ENCODE measurements at regions not wholly inside any gene's neighbourhood (a gene's known extent, or its start where the extent isn't known, plus 50 kb on each side); places are given as distances from the start of the nearest gene placed in this dataset.

DNA sequence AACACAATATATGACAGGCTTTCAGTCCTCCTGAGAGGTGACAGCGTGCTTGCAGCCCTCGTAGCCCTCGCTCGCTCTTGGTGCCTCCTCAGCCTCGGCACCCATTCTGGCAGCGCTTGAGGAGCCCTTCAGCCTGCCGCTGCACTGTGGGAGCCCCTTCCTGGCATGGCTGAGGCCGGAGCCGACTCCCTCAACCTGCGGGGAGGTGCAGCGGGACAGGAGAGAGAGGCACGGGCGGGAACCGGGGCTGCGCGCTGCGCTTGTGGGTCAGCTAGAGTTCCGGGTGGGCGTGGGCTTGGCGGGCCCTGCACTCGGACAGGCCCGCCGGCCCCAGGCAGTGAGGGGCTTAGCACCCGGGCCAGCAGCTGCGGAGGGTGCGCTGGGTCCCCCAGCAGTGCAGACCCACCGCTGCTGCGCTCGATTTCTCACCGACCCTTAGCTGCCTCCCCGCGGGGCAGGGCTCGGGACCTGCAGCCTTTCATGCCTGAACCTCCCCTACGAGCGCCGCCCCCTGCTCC, 60.4 kb upstream of the HRH1 start:
- FAIRE-seq (no peak), ATAC-seq (no peak)
- WGBS (ENCODE audit: insufficient coverage, insufficient replicate concordance, low lambda C conversion rate, missing lambda C conversion rate): 71% methylated on average over 32 of the region's 36 CpGs

GRCh38 chr3:11095932-11096265, 58.4 kb upstream of the HRH1 start:
- H3K9ac ChIP-seq (ENCODE audit: control insufficient read depth, insufficient read depth, low read length): no peak overlapping the region
- TF ChIP-seq, protein P1, sequence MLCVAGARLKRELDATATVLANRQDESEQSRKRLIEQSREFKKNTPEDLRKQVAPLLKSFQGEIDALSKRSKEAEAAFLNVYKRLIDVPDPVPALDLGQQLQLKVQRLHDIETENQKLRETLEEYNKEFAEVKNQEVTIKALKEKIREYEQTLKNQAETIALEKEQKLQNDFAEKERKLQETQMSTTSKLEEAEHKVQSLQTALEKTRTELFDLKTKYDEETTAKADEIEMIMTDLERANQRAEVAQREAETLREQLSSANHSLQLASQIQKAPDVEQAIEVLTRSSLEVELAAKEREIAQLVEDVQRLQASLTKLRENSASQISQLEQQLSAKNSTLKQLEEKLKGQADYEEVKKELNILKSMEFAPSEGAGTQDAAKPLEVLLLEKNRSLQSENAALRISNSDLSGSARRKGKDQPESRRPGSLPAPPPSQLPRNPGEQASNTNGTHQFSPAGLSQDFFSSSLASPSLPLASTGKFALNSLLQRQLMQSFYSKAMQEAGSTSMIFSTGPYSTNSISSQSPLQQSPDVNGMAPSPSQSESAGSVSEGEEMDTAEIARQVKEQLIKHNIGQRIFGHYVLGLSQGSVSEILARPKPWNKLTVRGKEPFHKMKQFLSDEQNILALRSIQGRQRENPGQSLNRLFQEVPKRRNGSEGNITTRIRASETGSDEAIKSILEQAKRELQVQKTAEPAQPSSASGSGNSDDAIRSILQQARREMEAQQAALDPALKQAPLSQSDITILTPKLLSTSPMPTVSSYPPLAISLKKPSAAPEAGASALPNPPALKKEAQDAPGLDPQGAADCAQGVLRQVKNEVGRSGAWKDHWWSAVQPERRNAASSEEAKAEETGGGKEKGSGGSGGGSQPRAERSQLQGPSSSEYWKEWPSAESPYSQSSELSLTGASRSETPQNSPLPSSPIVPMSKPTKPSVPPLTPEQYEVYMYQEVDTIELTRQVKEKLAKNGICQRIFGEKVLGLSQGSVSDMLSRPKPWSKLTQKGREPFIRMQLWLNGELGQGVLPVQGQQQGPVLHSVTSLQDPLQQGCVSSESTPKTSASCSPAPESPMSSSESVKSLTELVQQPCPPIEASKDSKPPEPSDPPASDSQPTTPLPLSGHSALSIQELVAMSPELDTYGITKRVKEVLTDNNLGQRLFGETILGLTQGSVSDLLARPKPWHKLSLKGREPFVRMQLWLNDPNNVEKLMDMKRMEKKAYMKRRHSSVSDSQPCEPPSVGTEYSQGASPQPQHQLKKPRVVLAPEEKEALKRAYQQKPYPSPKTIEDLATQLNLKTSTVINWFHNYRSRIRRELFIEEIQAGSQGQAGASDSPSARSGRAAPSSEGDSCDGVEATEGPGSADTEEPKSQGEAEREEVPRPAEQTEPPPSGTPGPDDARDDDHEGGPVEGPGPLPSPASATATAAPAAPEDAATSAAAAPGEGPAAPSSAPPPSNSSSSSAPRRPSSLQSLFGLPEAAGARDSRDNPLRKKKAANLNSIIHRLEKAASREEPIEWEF (IDR thresholded peaks at IDR 0.05; ENCODE audit: insufficient replicate concordance, low read depth, low read length): no peak
- TF ChIP-seq SP1 (IDR thresholded peaks at IDR 0.05; ENCODE audit: low read depth, low read length) (no peak), FOS (IDR thresholded peaks at IDR 0.05; ENCODE audit: borderline replicate concordance, extremely low read depth, insufficient read length) (no peak), MYC (IDR thresholded peaks at IDR 0.05; ENCODE audit: insufficient read depth, insufficient read length, insufficient replicate concordance, low read length, severe bottlenecking) (no peak), RUNX3 (IDR thresholded peaks at IDR 0.05; ENCODE audit: low read length) (no peak), KLF5 (IDR thresholded peaks at IDR 0.05; ENCODE audit: partially characterized antibody) (no peak), ETV6 (conservative IDR thresholded peaks at IDR 0.05 in 1 of 2, IDR thresholded peaks at IDR 0.05 in 1 of 2; ENCODE audit: borderline replicate concordance in 1 of 2, low read depth in 1 of 2) (no peak)

More for the DNA sequence above, 60.4 kb upstream of the HRH1 start:
- ChIA-PET CTCF (no interaction called here), POLR2A (no interaction called here), RAD21 (ENCODE audit: unreplicated experiment) (no interaction called here), SMC1A (ENCODE audit: uncharacterized antibody, unreplicated experiment) (interaction anchor here (0.9 kb wide), 1 partner anchor 12 kb away, joined by 3 read pairs; no protein-coding TSS in a partner anchor)
- peaks cover 0 to 2% of the 10 kb centered on the region in 2 experiments; a peak in 1 of 4 replicates for H3K27me3 ChIP-seq (replicated peaks in 1 of 2; ENCODE audit: control insufficient read depth in 2 of 2, insufficient read depth in 2 of 2, low read length in 1 of 2)
- H3K4me1 ChIP-seq (ENCODE audit: control insufficient read depth, insufficient read depth, low read length): no peaks in the 10 kb centered on the region
- H4K20me1 ChIP-seq (ENCODE audit: control insufficient read depth, insufficient read depth): no peaks in the 10 kb centered on the region
- no peaks in the 10 kb centered on the region for H3K9me3 ChIP-seq (replicated peaks; ENCODE audit: control insufficient read depth, insufficient read depth, low read length)
- no peak overlapping the region for H2AFZ ChIP-seq (ENCODE audit: control insufficient read depth, low read depth, low read length)
- no peak overlapping the region for H3K9ac ChIP-seq (ENCODE audit: control insufficient read depth, insufficient read depth, low read length)
- no peaks in the 10 kb centered on the region for H3K36me3 ChIP-seq (ENCODE audit: control insufficient read depth in 2 of 2, insufficient read depth in 2 of 2, low read length in 1 of 2)
- H3K79me2 ChIP-seq (ENCODE audit: control insufficient read depth, insufficient read depth, low read length): no peaks in the 10 kb centered on the region
- H3K4me3 ChIP-seq: no peak overlapping the region
- TF ChIP-seq MEF2A (IDR thresholded peaks at IDR 0.05; ENCODE audit: insufficient read depth, low read depth, low read length): no peak
- no peak for TF ChIP-seq STAT1 (conservative IDR thresholded peaks at IDR 0.05)
- TF ChIP-seq SMAD1 (IDR thresholded peaks at IDR 0.05; ENCODE audit: low read depth, partially characterized antibody): no peak
- no peak for TF ChIP-seq CHD2 (IDR thresholded peaks at IDR 0.05; ENCODE audit: borderline replicate concordance, low read depth, low read length)
- TF ChIP-seq BMI1 (IDR thresholded peaks at IDR 0.05; ENCODE audit: borderline replicate concordance): no peak
- no peak for TF ChIP-seq CBX5 (IDR thresholded peaks at IDR 0.05; ENCODE audit: low read depth)
- TF ChIP-seq, protein P2, sequence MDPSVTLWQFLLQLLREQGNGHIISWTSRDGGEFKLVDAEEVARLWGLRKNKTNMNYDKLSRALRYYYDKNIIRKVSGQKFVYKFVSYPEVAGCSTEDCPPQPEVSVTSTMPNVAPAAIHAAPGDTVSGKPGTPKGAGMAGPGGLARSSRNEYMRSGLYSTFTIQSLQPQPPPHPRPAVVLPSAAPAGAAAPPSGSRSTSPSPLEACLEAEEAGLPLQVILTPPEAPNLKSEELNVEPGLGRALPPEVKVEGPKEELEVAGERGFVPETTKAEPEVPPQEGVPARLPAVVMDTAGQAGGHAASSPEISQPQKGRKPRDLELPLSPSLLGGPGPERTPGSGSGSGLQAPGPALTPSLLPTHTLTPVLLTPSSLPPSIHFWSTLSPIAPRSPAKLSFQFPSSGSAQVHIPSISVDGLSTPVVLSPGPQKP (IDR thresholded peaks at IDR 0.05; ENCODE audit: low read depth, low read length): no peak
- TF ChIP-seq ZZZ3 (IDR thresholded peaks at IDR 0.05; ENCODE audit: control insufficient read depth, insufficient read length, low read depth): no peak
- no TSS peak for BruUV-seq (replicated peaks)
- in situ Hi-C loops (cut with MboI) (no loop called here), intact Hi-C loops (cut with micrococcal nuclease; ENCODE audit: unreplicated experiment) (no loop called here)
- no peak for DNase-seq (ENCODE audit: low read depth, low spot score)
- no peak overlapping the region for H3K4me2 ChIP-seq (ENCODE audit: control insufficient read depth, insufficient read depth)
- H3K27ac ChIP-seq (ENCODE audit: control insufficient read depth, insufficient read depth): no peak overlapping the region

More at GRCh38 chr3:11095932-11096265, 58.4 kb upstream of the HRH1 start:
- DNase-seq (ENCODE audit: low read depth, low spot score): no peak
- Histone ChIP-seq H3K79me2 (ENCODE audit: control insufficient read depth, insufficient read depth, low read length) (no peaks in the 10 kb centered on the region), H3K4me1 (ENCODE audit: control insufficient read depth, insufficient read depth, low read length) (no peaks in the 10 kb centered on the region), H3K9me3 (replicated peaks; ENCODE audit: control insufficient read depth, insufficient read depth, low read length) (no peaks in the 10 kb centered on the region), H4K20me1 (ENCODE audit: control insufficient read depth, insufficient read depth) (no peaks in the 10 kb centered on the region), H2AFZ (ENCODE audit: control insufficient read depth, low read depth, low read length) (no peak overlapping the region), H3K27me3 (replicated peaks in 1 of 2; ENCODE audit: control insufficient read depth in 2 of 2, insufficient read depth in 2 of 2, low read length in 1 of 2) (peaks cover 0 to 2% of the 10 kb centered on the region in 2 experiments; a peak in 1 of 4 replicates), H3K27ac (ENCODE audit: control insufficient read depth, insufficient read depth) (no peak overlapping the region), H3K36me3 (ENCODE audit: control insufficient read depth in 2 of 2, insufficient read depth in 2 of 2, low read length in 1 of 2) (no peaks in the 10 kb centered on the region), H3K4me3 (no peak overlapping the region), H3K4me2 (ENCODE audit: control insufficient read depth, insufficient read depth) (no peak overlapping the region)
- POLR2A ChIA-PET: no interaction called here
- in situ Hi-C loops (cut with MboI) (no loop called here), intact Hi-C loops (cut with micrococcal nuclease; ENCODE audit: unreplicated experiment) (no loop called here)
- BruUV-seq (replicated peaks): no TSS peak
- WGBS (ENCODE audit: insufficient coverage, insufficient replicate concordance, low lambda C conversion rate, missing lambda C conversion rate): 37% methylated on average over 8 of the region's 8 CpGs
- ATAC-seq: no peak
- SMC1A ChIA-PET (ENCODE audit: uncharacterized antibody, unreplicated experiment): no interaction called here
- RAD21 ChIA-PET (ENCODE audit: unreplicated experiment): no interaction called here
- CTCF ChIA-PET: interaction anchor here (0.6 kb wide), 1 partner anchor 194 kb away, joined by 3 read pairs; no protein-coding TSS in a partner anchor
- no peak for FAIRE-seq
